SK-N-SH (cell line): ENCODE measurements at regions not wholly inside any gene's neighbourhood (a gene's known extent, or its start where the extent isn't known, plus 50 kb on each side); places are given as distances from the start of the nearest gene placed in this dataset.

Experiments
- CTCF ChIP-seq: fragments of 200-600 bp; sonication (generic); IDR thresholded peaks from 2 replicates; pipeline ENCODE4 v1.6.1; 2017; ENCODE audit warnings: antibody characterized with exemption, mild to moderate bottlenecking, moderate library complexity
- RCOR1 ChIP-seq: fragments of 150-350 bp; IDR thresholded peaks from 2 replicates; pipeline ENCODE4 v1.6.1; 2017; ENCODE audit warnings: antibody characterized with exemption, low read length

GRCh38 chr6:150740453-150740852, 125.0 kb upstream of the MTHFD1L start:
- TF ChIP-seq RCOR1 (no peak), CTCF (no peak)
